Fibroblast of lung (primary cell): ENCODE measurements at regions not wholly inside any gene's neighbourhood (a gene's known extent, or its start where the extent isn't known, plus 50 kb on each side); places are given as distances from the start of the nearest gene placed in this dataset.

Source experiments
- DNase-seq, 2 donors: peaks; one replicate each; pipeline versions ENCODE4 v3.0.0 to v3.0.0-alpha.2; 2010; ENCODE audit warnings: low read depth in 2 of 2
- H2AFZ ChIP-seq: 2 replicates; pipeline ENCODE4 v1.5.1; 2012; ENCODE audit warnings: low read length, control low read depth, inconsistent platforms
- H3K27ac ChIP-seq: 2 replicates; pipeline ENCODE4 v1.5.1; 2011; ENCODE audit warnings: low read length, control low read depth; ENCODE audit not compliant: insufficient read depth
- H3K27me3 ChIP-seq: 2 replicates; pipeline ENCODE4 v1.5.1; 2011; ENCODE audit warnings: mild to moderate bottlenecking, low read length; ENCODE audit not compliant: control insufficient read depth, insufficient read depth
- H3K36me3 ChIP-seq: 2 replicates; pipeline ENCODE4 v1.5.1; 2011; ENCODE audit warnings: low read length; ENCODE audit not compliant: control insufficient read depth, insufficient read depth
- H3K4me1 ChIP-seq: 2 replicates; pipeline ENCODE4 v1.5.1; 2011; ENCODE audit warnings: low read length; ENCODE audit not compliant: control insufficient read depth, insufficient read depth; ENCODE audit errors: extremely low read depth
- H3K4me2 ChIP-seq: 2 replicates; pipeline ENCODE4 v1.5.1; 2011; ENCODE audit warnings: low read length, control low read depth; ENCODE audit not compliant: insufficient read depth; ENCODE audit errors: extremely low read depth
- H3K4me3 ChIP-seq, 4 experiments: fragments of 200-600 bp in 1 of 4; sonication (generic) in 1 of 4; replicated peaks in 1 of 4; 2 replicates each; pipeline ENCODE4 v1.5.1; 2011 to 2016; ENCODE audit warnings: low read length in 4 of 4, low read depth in 3 of 4, mild to moderate bottlenecking in 3 of 4, control low read depth in 2 of 4, inconsistent platforms in 1 of 4, mixed read lengths in 1 of 4; ENCODE audit not compliant: insufficient read depth in 1 of 4; ENCODE audit errors: control extremely low read depth in 1 of 4
- H3K79me2 ChIP-seq: 2 replicates; pipeline ENCODE4 v1.5.1; 2012; ENCODE audit warnings: mild to moderate bottlenecking, low read length, inconsistent platforms; ENCODE audit not compliant: control insufficient read depth, insufficient read depth
- H3K9ac ChIP-seq: 2 replicates; pipeline ENCODE4 v1.5.1; 2011; ENCODE audit warnings: mild to moderate bottlenecking, low read length, control low read depth; ENCODE audit not compliant: insufficient read depth
- H3K9me3 ChIP-seq: 2 replicates; pipeline ENCODE4 v1.5.1; 2012; ENCODE audit warnings: low read depth, low read length; ENCODE audit not compliant: control insufficient read depth, insufficient read depth
- H4K20me1 ChIP-seq: 2 replicates; pipeline ENCODE4 v1.5.1; 2011; ENCODE audit warnings: low read length; ENCODE audit not compliant: control insufficient read depth, insufficient read depth; ENCODE audit errors: extremely low read depth
- EZH2 ChIP-seq: IDR thresholded peaks from 2 replicates; pipeline ENCODE4 v1.5.1; 2012; ENCODE audit warnings: low read length, control low read depth, mild to moderate bottlenecking; ENCODE audit errors: missing control alignments
- TF ChIP-seq, protein P1 (sequence below), 2 donors: IDR thresholded peaks in 1 of 2; conservative IDR thresholded peaks in 1 of 2; 1 replicate in 1 of 2; 2 replicates in 1 of 2; pipeline ENCODE4 v1.5.1; 2011 to 2012; ENCODE audit warnings: low read length in 2 of 2, control low read depth in 1 of 2, inconsistent platforms in 1 of 2, low read depth in 1 of 2, mild to moderate bottlenecking in 1 of 2

DNA sequence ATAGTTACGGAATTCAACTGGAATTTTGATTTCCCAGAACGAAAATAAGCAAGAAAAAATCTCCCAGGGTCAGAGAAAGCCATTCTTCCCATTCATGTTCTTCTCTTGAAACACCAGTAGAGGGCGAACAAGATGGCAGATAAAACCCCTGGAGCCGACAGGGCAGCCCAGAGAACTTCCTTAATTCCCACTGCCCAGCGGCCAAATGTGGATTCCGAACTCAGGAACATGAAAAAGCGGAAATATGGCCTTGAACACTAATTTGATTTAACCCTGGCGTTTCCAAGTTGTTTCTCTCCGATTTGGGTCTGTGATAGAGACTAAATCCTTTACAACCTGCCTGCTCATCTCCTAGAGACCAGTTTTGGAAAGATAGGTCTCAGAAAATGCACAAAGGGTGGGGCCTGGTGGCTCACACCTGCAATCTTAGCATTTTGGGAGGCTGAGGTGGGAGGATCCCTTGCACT, 100.7 kb upstream of the WAC start:
- H3K4me2 ChIP-seq: peak overlapping the region; percentile 75
- H3K79me2 ChIP-seq: no peaks in the 10 kb centered on the region
- DNase-seq: peak; percentile 66 to 80
- no peak overlapping the region for H3K27ac ChIP-seq
- TF ChIP-seq EZH2: no peak
- TF ChIP-seq, protein P1, sequence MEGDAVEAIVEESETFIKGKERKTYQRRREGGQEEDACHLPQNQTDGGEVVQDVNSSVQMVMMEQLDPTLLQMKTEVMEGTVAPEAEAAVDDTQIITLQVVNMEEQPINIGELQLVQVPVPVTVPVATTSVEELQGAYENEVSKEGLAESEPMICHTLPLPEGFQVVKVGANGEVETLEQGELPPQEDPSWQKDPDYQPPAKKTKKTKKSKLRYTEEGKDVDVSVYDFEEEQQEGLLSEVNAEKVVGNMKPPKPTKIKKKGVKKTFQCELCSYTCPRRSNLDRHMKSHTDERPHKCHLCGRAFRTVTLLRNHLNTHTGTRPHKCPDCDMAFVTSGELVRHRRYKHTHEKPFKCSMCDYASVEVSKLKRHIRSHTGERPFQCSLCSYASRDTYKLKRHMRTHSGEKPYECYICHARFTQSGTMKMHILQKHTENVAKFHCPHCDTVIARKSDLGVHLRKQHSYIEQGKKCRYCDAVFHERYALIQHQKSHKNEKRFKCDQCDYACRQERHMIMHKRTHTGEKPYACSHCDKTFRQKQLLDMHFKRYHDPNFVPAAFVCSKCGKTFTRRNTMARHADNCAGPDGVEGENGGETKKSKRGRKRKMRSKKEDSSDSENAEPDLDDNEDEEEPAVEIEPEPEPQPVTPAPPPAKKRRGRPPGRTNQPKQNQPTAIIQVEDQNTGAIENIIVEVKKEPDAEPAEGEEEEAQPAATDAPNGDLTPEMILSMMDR (conservative IDR thresholded peaks at IDR 0.05 in 1 of 2, IDR thresholded peaks at IDR 0.05 in 1 of 2; ENCODE audit: low read depth in 1 of 2, low read length in 2 of 2): peak; percentile 84
- H3K36me3 ChIP-seq: no peaks in the 10 kb centered on the region
- H2AFZ ChIP-seq: peak overlapping the region; percentile 61
- H3K9ac ChIP-seq: no peak overlapping the region
- H3K4me1 ChIP-seq: no peaks in the 10 kb centered on the region
- no peaks in the 10 kb centered on the region for H3K9me3 ChIP-seq
- H3K27me3 ChIP-seq: no peaks in the 10 kb centered on the region
- H3K4me3 ChIP-seq: peak overlapping the region in 1 of 4 experiments; percentile 26
- H4K20me1 ChIP-seq: no peaks in the 10 kb centered on the region

DNA sequence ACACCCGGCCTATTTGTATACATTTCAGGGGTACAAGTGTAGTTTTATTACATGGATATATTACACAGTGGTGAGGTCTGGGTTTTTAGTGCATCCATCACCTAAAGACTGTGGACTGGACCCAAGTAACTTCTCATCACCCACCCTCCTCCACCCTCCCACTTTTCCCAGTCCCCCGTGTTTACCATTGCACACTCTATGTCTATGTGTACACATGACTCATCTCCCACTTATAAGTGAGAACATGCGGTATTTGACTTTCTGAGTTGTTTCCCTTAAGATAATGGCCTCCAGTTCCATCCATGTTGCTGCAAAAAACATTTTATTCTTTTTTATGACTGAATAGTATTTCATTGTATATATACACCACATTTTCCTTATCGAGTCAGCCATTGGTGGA, 98.9 kb upstream of the WAC start:
- no peaks in the 10 kb centered on the region for H3K9me3 ChIP-seq
- H3K4me2 ChIP-seq: no peak overlapping the region
- H2AFZ ChIP-seq: no peak overlapping the region
- no peaks in the 10 kb centered on the region for H4K20me1 ChIP-seq
- H3K4me3 ChIP-seq: no peak overlapping the region
- H3K36me3 ChIP-seq: no peaks in the 10 kb centered on the region
- no peak overlapping the region for H3K9ac ChIP-seq
- TF ChIP-seq, protein P1 (conservative IDR thresholded peaks at IDR 0.05 in 1 of 2, IDR thresholded peaks at IDR 0.05 in 1 of 2; ENCODE audit: low read depth in 1 of 2, low read length in 2 of 2): no peak
- no peak for TF ChIP-seq EZH2
- H3K4me1 ChIP-seq: no peaks in the 10 kb centered on the region
- H3K79me2 ChIP-seq: no peaks in the 10 kb centered on the region
- DNase-seq: no peak
- no peak overlapping the region for H3K27ac ChIP-seq
- no peaks in the 10 kb centered on the region for H3K27me3 ChIP-seq

DNA sequence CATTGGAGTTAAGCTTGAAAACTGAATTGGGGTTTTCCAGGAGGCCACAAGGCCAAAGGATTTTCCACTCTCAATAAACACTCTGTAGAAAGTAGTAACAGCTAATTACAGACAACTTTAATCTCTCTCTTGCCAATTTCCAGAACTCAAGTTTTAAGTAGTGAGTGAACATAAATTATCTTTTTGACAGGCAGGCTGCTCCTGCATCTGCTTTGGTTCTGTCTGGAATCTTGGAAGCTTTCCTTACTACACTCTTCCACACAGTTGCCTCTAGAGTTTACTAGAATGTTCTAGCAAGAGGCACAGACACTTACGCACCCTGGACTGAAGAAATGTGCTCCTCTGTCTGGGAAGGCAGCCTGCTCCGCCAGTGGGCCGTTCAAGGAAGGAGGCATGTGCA, 90.5 kb upstream of the WAC start:
- H3K4me3 ChIP-seq: no peak overlapping the region
- no peaks in the 10 kb centered on the region for H3K79me2 ChIP-seq
- no peaks in the 10 kb centered on the region for H3K36me3 ChIP-seq
- H4K20me1 ChIP-seq: no peaks in the 10 kb centered on the region
- H3K4me2 ChIP-seq: no peak overlapping the region
- no peak overlapping the region for H3K9ac ChIP-seq
- no peaks in the 10 kb centered on the region for H3K4me1 ChIP-seq
- H3K27ac ChIP-seq: no peak overlapping the region
- H3K27me3 ChIP-seq: no peaks in the 10 kb centered on the region
- TF ChIP-seq, protein P1 (conservative IDR thresholded peaks at IDR 0.05 in 1 of 2, IDR thresholded peaks at IDR 0.05 in 1 of 2; ENCODE audit: low read depth in 1 of 2, low read length in 2 of 2): no peak
- TF ChIP-seq EZH2: no peak
- H2AFZ ChIP-seq: no peak overlapping the region
- no peak for DNase-seq
- H3K9me3 ChIP-seq: no peaks in the 10 kb centered on the region
